Calu3 (cell line): ENCODE measurements at regions not wholly inside any gene's neighbourhood (a gene's known extent, or its start where the extent isn't known, plus 50 kb on each side); places are given as distances from the start of the nearest gene placed in this dataset.

Experiments used
- BruUV-seq: library from RNA; stranded (reverse); fragments of 400-500 nt; replicated peaks from 2 replicates; lab custom pipeline; 2021; lab: Mats Ljungman, UMichigan
- CTCF ChIA-PET: fragments of 300-600 bp; sonication (Branson Sonifier 250); formaldehyde crosslinking; loops from one replicate; lab custom pipeline; 2022; ENCODE audit warnings: antibody characterized with exemption; lab: Charles Lee
- DNase-seq: peaks from one replicate; pipeline ENCODE4 v3.0.0; 2022
- H3K27ac Mint-ChIP-seq: one replicate; pipeline ENCODE4 v1.8.0; 2022; ENCODE audit warnings: mixed read lengths; ENCODE audit not compliant: unreplicated experiment
- H3K27me3 Mint-ChIP-seq: one replicate; pipeline ENCODE4 v1.8.0; 2022; ENCODE audit warnings: mixed read lengths; ENCODE audit not compliant: unreplicated experiment
- H3K36me3 Mint-ChIP-seq: one replicate; pipeline ENCODE4 v1.8.0; 2022; ENCODE audit warnings: mild to moderate bottlenecking, moderate library complexity, mixed read lengths; ENCODE audit not compliant: insufficient read depth, unreplicated experiment
- H3K4me1 Mint-ChIP-seq: one replicate; pipeline ENCODE4 v1.8.0; 2022; ENCODE audit warnings: mild to moderate bottlenecking, low read depth, mixed read lengths; ENCODE audit not compliant: unreplicated experiment
- H3K4me3 Mint-ChIP-seq: one replicate; pipeline ENCODE4 v1.8.0; 2022; ENCODE audit warnings: mild to moderate bottlenecking, low read depth, moderate library complexity, mixed read lengths; ENCODE audit not compliant: unreplicated experiment
- H3K9me3 Mint-ChIP-seq: one replicate; pipeline ENCODE4 v1.8.0; 2022; ENCODE audit warnings: low read depth, mixed read lengths; ENCODE audit not compliant: unreplicated experiment
- intact Hi-C: fragments of 100-400 bp; cut with micrococcal nuclease; formaldehyde crosslinking; loops from one replicate; pipeline ENCODE4 v1.10.0; 2022; ENCODE audit not compliant: unreplicated experiment
- TF ChIP-seq, protein P1 (sequence below): fragments of 200-600 bp; IDR thresholded peaks from one replicate; pipeline ENCODE4 v1.8.0; 2022; ENCODE audit warnings: antibody characterized with exemption; ENCODE audit not compliant: unreplicated experiment

DNA sequence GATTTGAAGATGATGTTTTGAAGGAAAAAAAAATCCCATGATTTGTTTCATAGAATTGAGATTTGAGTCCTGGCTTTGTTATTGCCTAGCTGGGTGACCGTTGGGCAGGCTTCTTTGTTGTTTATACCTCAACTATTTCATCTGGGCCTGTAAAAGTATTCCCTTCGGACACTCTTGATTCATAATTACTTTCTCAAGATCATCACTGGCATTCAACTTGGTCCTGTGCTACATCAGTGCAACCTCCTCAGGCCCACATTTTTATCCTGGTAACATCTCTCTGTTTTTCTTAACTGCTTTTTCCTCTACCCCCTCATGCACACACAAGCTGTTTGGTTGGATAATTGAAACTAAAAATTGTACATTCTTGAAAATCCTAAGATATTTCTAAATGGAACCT lies 67.5 kb upstream of the P3H2 start:
- no peaks in the 10 kb centered on the region for H3K27me3 Mint-ChIP-seq
- DNase-seq, result no peak
- no peaks in the 10 kb centered on the region for H3K9me3 Mint-ChIP-seq
- no peaks in the 10 kb centered on the region for H3K36me3 Mint-ChIP-seq
- intact Hi-C loops, result no loop called here
- CTCF ChIA-PET, result no interaction called here
- no peak overlapping the region for H3K4me3 Mint-ChIP-seq
- TF ChIP-seq, protein P1, sequence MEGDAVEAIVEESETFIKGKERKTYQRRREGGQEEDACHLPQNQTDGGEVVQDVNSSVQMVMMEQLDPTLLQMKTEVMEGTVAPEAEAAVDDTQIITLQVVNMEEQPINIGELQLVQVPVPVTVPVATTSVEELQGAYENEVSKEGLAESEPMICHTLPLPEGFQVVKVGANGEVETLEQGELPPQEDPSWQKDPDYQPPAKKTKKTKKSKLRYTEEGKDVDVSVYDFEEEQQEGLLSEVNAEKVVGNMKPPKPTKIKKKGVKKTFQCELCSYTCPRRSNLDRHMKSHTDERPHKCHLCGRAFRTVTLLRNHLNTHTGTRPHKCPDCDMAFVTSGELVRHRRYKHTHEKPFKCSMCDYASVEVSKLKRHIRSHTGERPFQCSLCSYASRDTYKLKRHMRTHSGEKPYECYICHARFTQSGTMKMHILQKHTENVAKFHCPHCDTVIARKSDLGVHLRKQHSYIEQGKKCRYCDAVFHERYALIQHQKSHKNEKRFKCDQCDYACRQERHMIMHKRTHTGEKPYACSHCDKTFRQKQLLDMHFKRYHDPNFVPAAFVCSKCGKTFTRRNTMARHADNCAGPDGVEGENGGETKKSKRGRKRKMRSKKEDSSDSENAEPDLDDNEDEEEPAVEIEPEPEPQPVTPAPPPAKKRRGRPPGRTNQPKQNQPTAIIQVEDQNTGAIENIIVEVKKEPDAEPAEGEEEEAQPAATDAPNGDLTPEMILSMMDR, result no peak
- no TSS peak for BruUV-seq
- H3K4me1 Mint-ChIP-seq, result peaks cover 18% of the 10 kb centered on the region
- H3K27ac Mint-ChIP-seq, result no peak overlapping the region

GRCh38 chr3:190183121-190183520 lies 62.4 kb upstream of the P3H2 start:
- intact Hi-C loops, result no loop called here
- TF ChIP-seq, protein P1, result no peak
- Mint-ChIP-seq H3K4me1 (peaks cover 18% of the 10 kb centered on the region), H3K9me3 (no peaks in the 10 kb centered on the region), H3K4me3 (no peak overlapping the region), H3K27ac (no peak overlapping the region), H3K36me3 (no peaks in the 10 kb centered on the region), H3K27me3 (no peaks in the 10 kb centered on the region)
- CTCF ChIA-PET, result no interaction called here
- DNase-seq, result no peak
- no TSS peak for BruUV-seq

- TF ChIP-seq, protein P1, result no peak
- DNase-seq, result no peak
- H3K9me3 Mint-ChIP-seq, result no peaks in the 10 kb centered on the region
- no peaks in the 10 kb centered on the region for H3K27me3 Mint-ChIP-seq
- no TSS peak for BruUV-seq
- no peaks in the 10 kb centered on the region for H3K36me3 Mint-ChIP-seq
- H3K4me3 Mint-ChIP-seq, result no peak overlapping the region
- intact Hi-C loops, result no loop called here
- peaks cover 18% of the 10 kb centered on the region for H3K4me1 Mint-ChIP-seq
- CTCF ChIA-PET, result no interaction called here
- no peak overlapping the region for H3K27ac Mint-ChIP-seq
Observed at GRCh38 chr3:190182418-190183043, 61.8 kb upstream of the P3H2 start.

DNA sequence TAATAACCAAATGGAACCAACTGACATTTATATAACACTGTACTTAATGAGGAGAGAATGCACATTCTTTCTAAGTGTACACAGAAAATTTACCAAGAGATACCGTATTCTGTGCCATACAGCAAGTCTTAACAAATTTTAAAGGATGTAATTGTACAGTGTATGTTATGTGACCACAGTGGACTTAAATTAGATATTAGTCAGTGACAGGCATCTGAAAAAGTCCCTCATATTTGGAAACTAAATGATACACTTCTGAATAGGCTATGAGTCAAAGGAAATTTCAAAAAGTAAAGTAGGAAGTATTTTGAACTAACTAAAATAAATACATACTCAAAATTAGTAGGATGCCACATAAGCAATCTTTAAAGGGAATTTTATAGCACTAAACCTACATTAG lies 59.6 kb upstream of the P3H2 start:
- no peak for DNase-seq
- Mint-ChIP-seq H3K27me3 (no peaks in the 10 kb centered on the region), H3K4me1 (peaks cover 3% of the 10 kb centered on the region), H3K4me3 (no peak overlapping the region), H3K36me3 (no peaks in the 10 kb centered on the region), H3K9me3 (no peaks in the 10 kb centered on the region), H3K27ac (no peak overlapping the region)
- no TSS peak for BruUV-seq
- intact Hi-C loops, result no loop called here
- TF ChIP-seq, protein P1, result no peak
- CTCF ChIA-PET, result no interaction called here
